ENCODE measurements at regions not wholly inside any gene's neighbourhood (a gene's known extent, or its start where the extent isn't known, plus 50 kb on each side); places are given as distances from the start of the nearest gene placed in this dataset.
A peak's percentile ranks its signal among the peaks of the same experiment; 100 is the strongest.
"Not testable (repeated sequence)": the region's sequence is repeated elsewhere in the genome, so short reads cannot be mapped to it uniquely, and the experiment has no call there.

- no peak for DNase-seq
Observed at GRCh38 chr2:133843551-133843950, 275.3 kb upstream of the NCKAP5 start.

GRCh38 chr2:133844214-133844892, 276.1 kb upstream of the NCKAP5 start:
- DNase-seq = peak; percentile 58

- DNase-seq = no peak
Observed at GRCh38 chr2:133846476-133846875, 278.2 kb upstream of the NCKAP5 start.

GRCh38 chr2:133847591-133847990, 279.3 kb upstream of the NCKAP5 start:
- DNase-seq = no peak

- DNase-seq = no peak
Observed at GRCh38 chr2:133848111-133848649, 279.9 kb upstream of the NCKAP5 start.

GRCh38 chr2:133849341-133849740, 281.1 kb upstream of the NCKAP5 start:
- DNase-seq = no peak

- no peak for DNase-seq
Observed at GRCh38 chr2:133854603-133855200, 286.4 kb upstream of the NCKAP5 start.

- DNase-seq = no peak
Observed at GRCh38 chr2:133855526-133855925, 287.3 kb upstream of the NCKAP5 start.

- no peak for DNase-seq
Observed at GRCh38 chr2:133856678-133857077, 288.4 kb upstream of the NCKAP5 start.

GRCh38 chr2:133859578-133859977, 291.3 kb upstream of the NCKAP5 start:
- no peak for DNase-seq

- DNase-seq = no peak
Observed at GRCh38 chr2:133862400-133862977, 294.2 kb upstream of the NCKAP5 start.

GRCh38 chr2:133863106-133863800, 295.0 kb upstream of the NCKAP5 start:
- DNase-seq = no peak

- no peak for DNase-seq
Observed at GRCh38 chr2:133865141-133865540, 296.9 kb upstream of the NCKAP5 start.

GRCh38 chr2:133867166-133867565, 298.9 kb upstream of the NCKAP5 start:
- DNase-seq = no peak

GRCh38 chr2:133871545-133872209, 303.4 kb upstream of the NCKAP5 start:
- DNase-seq = no peak

GRCh38 chr2:133878326-133878725, 310.1 kb upstream of the NCKAP5 start:
- DNase-seq = no peak

- no peak for DNase-seq
Observed at GRCh38 chr2:133879703-133880102, 311.4 kb upstream of the NCKAP5 start.

GRCh38 chr2:133882159-133882558, 313.9 kb upstream of the NCKAP5 start:
- not testable (repeated sequence) for DNase-seq

GRCh38 chr2:133884739-133885381, 316.6 kb upstream of the NCKAP5 start:
- DNase-seq = peak; percentile 5

- DNase-seq = no peak
Observed at GRCh38 chr2:133885847-133886246, 317.6 kb upstream of the NCKAP5 start.

- DNase-seq = peak; percentile 51
Observed at GRCh38 chr2:133886735-133887675, 318.7 kb upstream of the NCKAP5 start.
